Breast epithelium (tissue), 4 donors: ENCODE measurements at regions not wholly inside any gene's neighbourhood (a gene's known extent, or its start where the extent isn't known, plus 50 kb on each side); places are given as distances from the start of the nearest gene placed in this dataset.

Source experiments
- DNase-seq, 2 donors: peaks; one replicate each; pipeline ENCODE4 v3.0.0-alpha.2; 2019; ENCODE audit warnings: low spot score in 2 of 2
- H3K27ac ChIP-seq, 2 donors: fragments of 200-600 bp; sonication (generic) in 1 of 2; one replicate each; pipeline ENCODE4 v1.5.1; 2016 to 2019; ENCODE audit warnings: mild to moderate bottlenecking in 1 of 2
- H3K27me3 ChIP-seq, 2 donors: fragments of 200-600 bp; sonication (generic) in 1 of 2; one replicate each; pipeline versions ENCODE4 v1.5.1 to v1.6.0; 2017 to 2019; ENCODE audit warnings: control low read depth in 1 of 2, mild to moderate bottlenecking in 1 of 2
- H3K36me3 ChIP-seq: fragments of 200-600 bp; one replicate; pipeline ENCODE4 v1.5.1; 2019
- H3K4me1 ChIP-seq, 2 donors: fragments of 200-600 bp; sonication (generic); one replicate each; pipeline ENCODE4 v1.5.1; 2016 to 2019; ENCODE audit warnings: control low read depth in 1 of 2
- H3K4me3 ChIP-seq, 3 donors: fragments of 200-600 bp; sonication (generic); 1 replicate in 2 of 3; 2 replicates in 1 of 3; pipeline ENCODE4 v1.5.1; 2016 to 2019; ENCODE audit warnings: mild to moderate bottlenecking in 3 of 3, moderate library complexity in 2 of 3
- H3K9me3 ChIP-seq, 2 donors: fragments of 200-600 bp; sonication (generic) in 1 of 2; one replicate each; pipeline ENCODE4 v1.5.1; 2016 to 2019; ENCODE audit warnings: control low read depth in 1 of 2
- POLR2A ChIP-seq: fragments of 450-650 bp; IDR thresholded peaks from one replicate; pipeline ENCODE4 v1.6.1; 2016; ENCODE audit warnings: antibody characterized with exemption, mild to moderate bottlenecking, moderate library complexity
- POLR2AphosphoS5 ChIP-seq, 3 donors: sonication (generic); formaldehyde crosslinking; IDR thresholded peaks; one replicate each; pipeline ENCODE4 v1.6.1; 2017; ENCODE audit warnings: antibody characterized with exemption in 3 of 3
- intact Hi-C: fragments of 100-400 bp; cut with DNase I; formaldehyde crosslinking; loops from one replicate; pipeline ENCODE4 v1.15.1; 2023; ENCODE audit warnings: low total_unique reads
- TF ChIP-seq, protein P1 (sequence below), 3 donors: fragments of 450-650 bp; IDR thresholded peaks; one replicate each; pipeline ENCODE4 v1.5.1; 2016 to 2017; ENCODE audit warnings: antibody characterized with exemption in 3 of 3, mild to moderate bottlenecking in 3 of 3, moderate library complexity in 3 of 3

DNA sequence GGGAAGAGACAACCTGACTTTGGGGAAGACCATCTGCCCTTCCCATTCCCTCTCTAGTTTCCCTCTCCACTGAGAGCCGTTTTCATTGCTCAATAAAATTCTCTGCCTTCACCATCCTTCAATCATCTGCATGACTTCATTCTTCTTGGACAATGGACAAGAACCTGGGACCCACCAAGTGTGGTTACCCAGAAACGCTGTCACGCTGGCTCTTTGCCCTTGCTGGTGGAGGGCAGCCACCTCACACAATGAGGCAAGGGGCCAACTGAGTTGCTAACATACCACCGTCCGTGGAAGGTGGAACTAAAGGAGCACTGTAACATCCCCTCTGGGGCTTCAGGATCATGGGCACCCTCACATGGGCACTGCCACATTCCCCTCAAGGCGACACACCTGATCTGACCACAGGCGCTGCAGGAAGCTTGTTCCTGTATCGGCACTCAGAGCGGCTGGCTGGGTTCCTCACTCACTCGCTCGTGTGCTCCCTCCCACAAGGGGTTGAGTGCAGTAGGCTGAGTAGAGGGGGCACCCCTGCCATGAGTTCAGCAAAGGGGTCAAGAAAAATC lies 652.4 kb downstream of the PLPP3 start:
- no peaks in the 10 kb centered on the region for H3K36me3 ChIP-seq
- TF ChIP-seq, protein P1, sequence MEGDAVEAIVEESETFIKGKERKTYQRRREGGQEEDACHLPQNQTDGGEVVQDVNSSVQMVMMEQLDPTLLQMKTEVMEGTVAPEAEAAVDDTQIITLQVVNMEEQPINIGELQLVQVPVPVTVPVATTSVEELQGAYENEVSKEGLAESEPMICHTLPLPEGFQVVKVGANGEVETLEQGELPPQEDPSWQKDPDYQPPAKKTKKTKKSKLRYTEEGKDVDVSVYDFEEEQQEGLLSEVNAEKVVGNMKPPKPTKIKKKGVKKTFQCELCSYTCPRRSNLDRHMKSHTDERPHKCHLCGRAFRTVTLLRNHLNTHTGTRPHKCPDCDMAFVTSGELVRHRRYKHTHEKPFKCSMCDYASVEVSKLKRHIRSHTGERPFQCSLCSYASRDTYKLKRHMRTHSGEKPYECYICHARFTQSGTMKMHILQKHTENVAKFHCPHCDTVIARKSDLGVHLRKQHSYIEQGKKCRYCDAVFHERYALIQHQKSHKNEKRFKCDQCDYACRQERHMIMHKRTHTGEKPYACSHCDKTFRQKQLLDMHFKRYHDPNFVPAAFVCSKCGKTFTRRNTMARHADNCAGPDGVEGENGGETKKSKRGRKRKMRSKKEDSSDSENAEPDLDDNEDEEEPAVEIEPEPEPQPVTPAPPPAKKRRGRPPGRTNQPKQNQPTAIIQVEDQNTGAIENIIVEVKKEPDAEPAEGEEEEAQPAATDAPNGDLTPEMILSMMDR (IDR thresholded peaks at IDR 0.05): no peak
- no peak for TF ChIP-seq POLR2A
- no peak for TF ChIP-seq POLR2AphosphoS5 (IDR thresholded peaks at IDR 0.05)
- no peak overlapping the region for H3K4me3 ChIP-seq
- H3K4me1 ChIP-seq: no peaks in the 10 kb centered on the region
- intact Hi-C loops: no loop called here
- DNase-seq: no peak
- no peaks in the 10 kb centered on the region for H3K9me3 ChIP-seq
- no peak overlapping the region for H3K27ac ChIP-seq
- H3K27me3 ChIP-seq: no peaks in the 10 kb centered on the region

DNA sequence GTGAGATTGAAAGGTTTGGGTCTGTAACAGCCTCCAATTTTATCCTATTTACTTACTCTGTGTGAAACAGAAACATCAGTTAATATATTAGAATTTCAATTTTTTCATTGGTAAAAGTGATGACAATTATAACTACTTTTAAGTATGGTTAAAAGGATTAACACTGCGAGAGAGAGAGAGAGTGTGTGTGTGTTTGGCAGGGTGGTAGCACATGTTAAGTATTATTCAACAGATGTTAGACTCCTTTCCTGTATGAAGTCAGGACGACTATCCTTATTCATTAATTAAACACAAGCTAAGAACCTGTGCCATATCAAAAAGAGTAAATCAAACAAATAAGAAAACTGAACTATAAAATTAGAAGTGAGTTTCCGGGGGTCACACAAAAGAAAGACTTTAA lies 662.5 kb downstream of the PLPP3 start:
- no peak for DNase-seq
- Histone ChIP-seq H3K9me3 (no peaks in the 10 kb centered on the region), H3K36me3 (no peaks in the 10 kb centered on the region), H3K27ac (peak overlapping the region in 1 of 2 donors; percentile 9), H3K27me3 (no peaks in the 10 kb centered on the region), H3K4me1 (no peaks in the 10 kb centered on the region), H3K4me3 (no peak overlapping the region)
- intact Hi-C loops: no loop called here
- TF ChIP-seq POLR2AphosphoS5 (IDR thresholded peaks at IDR 0.05) (no peak), POLR2A (no peak)
- TF ChIP-seq, protein P1 (IDR thresholded peaks at IDR 0.05): no peak

DNA sequence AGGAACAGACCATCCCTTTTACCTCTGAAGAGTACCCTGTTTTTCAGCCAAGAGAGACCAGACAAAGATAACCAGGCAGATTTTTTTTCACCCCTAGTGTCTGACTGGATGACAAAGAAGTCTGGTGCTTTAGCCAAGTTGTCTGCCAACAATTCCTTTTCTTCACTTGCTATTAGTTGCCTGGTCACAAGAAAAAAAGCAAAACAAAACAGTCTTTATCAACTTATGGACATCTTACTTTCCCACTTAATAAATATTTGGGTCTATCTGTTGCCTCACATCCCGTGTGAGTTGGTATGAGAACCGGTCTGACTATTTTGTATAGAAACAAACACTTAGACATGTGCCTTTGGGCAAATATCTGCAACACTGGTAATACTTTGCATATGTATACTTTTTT lies 662.9 kb downstream of the PLPP3 start:
- peak overlapping the region; percentile 9 to 34 for H3K27ac ChIP-seq
- no peaks in the 10 kb centered on the region for H3K27me3 ChIP-seq
- intact Hi-C loops: no loop called here
- no peaks in the 10 kb centered on the region for H3K4me1 ChIP-seq
- DNase-seq: no peak
- no peak overlapping the region for H3K4me3 ChIP-seq
- TF ChIP-seq, protein P1 (IDR thresholded peaks at IDR 0.05): no peak
- TF ChIP-seq POLR2AphosphoS5 (IDR thresholded peaks at IDR 0.05) (no peak), POLR2A (no peak)
- no peaks in the 10 kb centered on the region for H3K36me3 ChIP-seq
- no peaks in the 10 kb centered on the region for H3K9me3 ChIP-seq

DNA sequence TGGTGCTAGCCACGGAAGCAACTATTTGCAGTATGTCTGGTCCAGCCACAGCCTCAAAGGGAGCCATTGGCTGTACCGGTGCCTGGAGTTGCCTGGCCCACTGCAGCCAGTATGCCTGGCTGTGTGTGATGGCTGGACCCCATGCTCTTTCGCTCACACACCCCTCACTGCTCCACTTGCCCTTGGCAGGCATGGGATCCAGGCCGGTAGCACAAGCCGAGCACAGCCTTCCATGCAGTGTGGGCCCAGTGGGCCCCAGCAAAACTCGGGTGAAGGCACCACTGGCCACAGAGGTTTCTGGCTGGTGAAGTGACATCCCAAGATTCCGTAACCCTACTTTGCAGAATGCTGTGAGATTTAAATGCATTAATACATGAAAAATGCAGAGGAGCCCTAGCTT lies 665.8 kb downstream of the PLPP3 start:
- H3K9me3 ChIP-seq: no peaks in the 10 kb centered on the region
- intact Hi-C loops: no loop called here
- no peak overlapping the region for H3K27ac ChIP-seq
- H3K4me1 ChIP-seq: no peaks in the 10 kb centered on the region
- H3K27me3 ChIP-seq: no peaks in the 10 kb centered on the region
- no peaks in the 10 kb centered on the region for H3K36me3 ChIP-seq
- H3K4me3 ChIP-seq: no peak overlapping the region
- TF ChIP-seq POLR2A (no peak), POLR2AphosphoS5 (IDR thresholded peaks at IDR 0.05) (no peak)
- TF ChIP-seq, protein P1 (IDR thresholded peaks at IDR 0.05): no peak
- DNase-seq: no peak

DNA sequence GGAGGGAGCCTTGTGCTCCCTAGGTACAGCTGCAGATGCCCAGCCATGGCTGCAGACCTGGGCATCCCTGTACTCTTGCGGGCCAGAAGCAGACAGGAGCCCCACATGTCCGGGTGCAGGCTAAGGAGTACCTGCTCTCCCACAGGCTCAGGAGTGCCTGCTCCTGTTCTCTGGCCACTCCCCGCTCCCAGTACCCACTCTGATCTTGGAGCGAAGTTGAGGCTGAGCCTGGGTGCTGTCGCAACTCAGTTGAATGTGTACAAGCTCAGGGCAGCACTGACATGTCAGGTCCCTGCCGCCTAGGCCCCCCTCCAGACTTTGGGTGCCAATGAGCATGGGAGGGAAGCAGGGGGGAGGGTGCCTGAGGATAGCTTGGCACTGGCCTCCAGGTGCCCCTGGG lies 666.9 kb downstream of the PLPP3 start:
- H3K4me3 ChIP-seq: no peak overlapping the region
- TF ChIP-seq POLR2AphosphoS5 (IDR thresholded peaks at IDR 0.05): no peak
- TF ChIP-seq, protein P1 (IDR thresholded peaks at IDR 0.05): no peak
- TF ChIP-seq POLR2A: no peak
- H3K36me3 ChIP-seq: no peaks in the 10 kb centered on the region
- H3K27ac ChIP-seq: no peak overlapping the region
- H3K9me3 ChIP-seq: no peaks in the 10 kb centered on the region
- H3K4me1 ChIP-seq: peaks cover 0 to 4% of the 10 kb centered on the region in 2 donors
- no peaks in the 10 kb centered on the region for H3K27me3 ChIP-seq
- no peak for DNase-seq
- intact Hi-C loops: no loop called here
